Activated naive CD4-positive, alpha-beta T cell treated with Interleukin-2 at 50 U/mL for 16 hours (primary cell): ENCODE measurements at regions not wholly inside any gene's neighbourhood (a gene's known extent, or its start where the extent isn't known, plus 50 kb on each side); places are given as distances from the start of the nearest gene placed in this dataset.
A peak's percentile ranks its signal among the peaks of the same experiment; 100 is the strongest.
"Not testable (repeated sequence)": the region's sequence is repeated elsewhere in the genome, so short reads cannot be mapped to it uniquely, and the experiment has no call there.

Experiments
- DNase-seq: peaks from one replicate; pipeline ENCODE4 v3.0.0-alpha.2; 2020

DNA sequence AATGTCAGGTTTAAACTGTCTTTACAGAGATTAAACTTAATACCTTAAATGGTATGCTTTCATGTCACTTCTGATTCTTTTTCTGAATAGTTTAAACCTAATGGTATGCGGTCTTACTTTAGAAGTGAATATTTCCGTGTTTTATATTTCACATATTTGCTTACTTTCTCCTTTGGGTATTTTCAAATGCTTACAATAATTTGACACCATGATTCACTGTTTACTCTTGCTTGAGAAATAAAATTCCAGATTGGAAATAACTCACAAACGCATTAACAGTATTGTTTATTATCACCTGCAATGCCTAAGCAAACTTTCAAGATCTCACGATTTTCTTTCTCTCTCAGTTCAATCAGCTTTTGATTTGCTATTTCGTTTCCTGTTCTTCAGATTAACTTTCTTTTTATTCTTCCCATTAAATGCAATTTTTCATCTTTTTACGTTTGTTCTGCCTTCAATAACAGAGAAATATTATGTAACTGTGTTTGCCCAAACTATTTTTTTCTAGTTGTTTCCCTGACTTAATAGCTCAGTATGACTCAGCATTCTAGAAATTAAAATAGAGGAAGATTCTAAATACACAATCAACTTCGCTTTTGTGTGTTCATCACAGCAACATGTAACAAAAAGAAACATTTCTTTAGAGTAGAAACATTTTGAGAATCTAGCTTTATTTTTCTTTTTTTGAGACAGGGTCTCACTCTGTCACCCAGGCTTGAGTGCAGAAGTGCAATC lies 955.5 kb upstream of the PRKX start:
- DNase-seq: no peak

DNA sequence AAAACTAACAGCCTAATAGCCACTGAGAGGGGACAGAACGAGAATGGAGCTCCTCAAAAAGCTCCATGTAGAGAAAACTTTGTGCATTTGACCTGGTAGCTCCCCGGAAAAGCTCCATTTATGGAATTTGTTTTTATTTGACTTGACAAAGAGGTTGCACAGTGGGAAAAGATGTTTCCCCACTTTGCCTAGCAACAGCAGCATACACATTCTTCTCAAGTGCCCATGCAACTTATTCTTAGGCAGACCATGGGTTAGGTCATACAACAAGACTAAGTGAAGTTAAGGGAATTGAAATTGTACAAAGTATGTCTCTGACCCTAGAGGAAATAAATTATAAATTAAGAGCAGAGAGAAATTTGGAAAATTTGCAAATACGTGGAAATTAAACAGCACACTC lies 949.6 kb upstream of the PRKX start:
- no peak for DNase-seq

GRCh38 chrX:4661771-4662170 lies 948.3 kb upstream of the PRKX start:
- DNase-seq: no peak

- DNase-seq: no peak
Measured at GRCh38 chrX:4656419-4656818, 943.0 kb upstream of the PRKX start.

- no peak for DNase-seq
Measured at GRCh38 chrX:4655743-4656142, 942.3 kb upstream of the PRKX start.

- no peak for DNase-seq
Measured at GRCh38 chrX:4642114-4642513, 928.7 kb upstream of the PRKX start.

GRCh38 chrX:4638036-4638435 lies 924.6 kb upstream of the PRKX start:
- no peak for DNase-seq

GRCh38 chrX:4627414-4627813 lies 914.0 kb upstream of the PRKX start:
- DNase-seq: no peak

DNA sequence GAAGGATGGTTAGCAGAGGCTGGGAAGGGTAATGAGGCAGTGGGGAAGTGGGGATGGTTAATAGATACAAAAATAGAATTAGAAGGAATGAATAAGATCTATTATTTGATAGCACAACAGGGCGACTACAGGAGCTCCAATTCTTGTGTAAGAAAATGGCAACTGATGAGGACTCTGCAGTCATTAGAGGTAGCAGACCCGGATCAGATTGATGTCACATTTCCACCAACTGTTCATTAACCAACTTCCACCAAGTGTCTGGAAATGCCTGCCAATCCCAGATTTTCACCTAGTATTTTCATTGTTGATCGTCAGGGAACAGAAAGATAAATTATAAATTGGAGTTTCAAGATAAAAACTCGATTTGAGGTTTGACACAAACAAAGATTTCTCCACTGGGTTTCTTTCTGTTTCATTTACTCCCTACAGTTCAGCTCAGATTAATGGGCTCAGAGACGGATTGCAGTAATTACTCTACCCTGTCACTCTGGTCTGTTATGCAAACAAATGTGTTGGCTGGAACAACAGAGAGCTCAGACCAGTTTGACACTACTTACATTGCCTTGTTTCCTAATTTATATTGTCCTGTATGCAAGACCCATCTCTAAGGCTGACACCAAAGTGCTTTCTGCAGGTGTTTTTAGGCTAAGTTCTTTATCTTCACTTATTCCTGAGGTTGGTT lies 909.2 kb upstream of the PRKX start:
- no peak for DNase-seq

DNA sequence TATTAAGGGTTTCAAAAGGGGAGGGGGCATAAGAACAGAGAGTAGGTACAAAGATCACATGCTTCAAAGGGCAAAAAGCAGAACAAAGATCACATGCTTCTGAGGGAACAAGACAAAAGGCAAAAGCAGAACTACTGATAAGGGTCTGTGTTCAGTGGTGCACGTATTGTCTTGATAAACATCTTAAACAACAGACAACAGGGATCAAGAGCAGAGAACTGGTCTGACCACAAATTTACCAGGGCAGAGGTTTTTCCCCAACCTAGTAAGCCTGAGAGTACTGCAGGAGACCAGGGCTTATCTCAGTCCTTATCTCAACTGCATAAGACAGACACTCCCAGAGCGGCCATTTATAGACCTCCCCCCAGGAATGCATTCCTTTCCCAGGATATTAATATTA lies 900.2 kb upstream of the PRKX start:
- DNase-seq: not testable (repeated sequence)

- DNase-seq: no peak
Measured at GRCh38 chrX:4588893-4589292, 875.4 kb upstream of the PRKX start.

- DNase-seq: no peak
Measured at GRCh38 chrX:4588466-4588865, 875.0 kb upstream of the PRKX start.

DNA sequence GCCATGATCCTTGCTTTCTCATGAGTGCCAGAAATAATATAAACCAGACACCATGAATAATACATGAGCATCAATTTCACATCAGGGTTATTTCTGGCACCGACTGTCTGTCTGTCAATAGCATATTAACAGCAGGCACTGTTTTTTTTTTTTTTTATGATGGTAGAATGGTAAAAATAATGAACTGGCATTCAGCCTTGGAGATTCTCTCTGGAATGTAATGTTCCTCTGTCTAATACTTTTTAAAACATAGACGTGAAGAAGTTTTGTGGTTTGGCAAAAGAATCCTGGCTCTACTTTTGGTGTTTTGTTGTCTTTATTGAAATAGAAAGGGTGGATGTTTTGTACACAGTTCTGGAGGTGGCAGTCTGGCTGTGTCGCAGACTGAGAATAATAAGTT lies 874.6 kb upstream of the PRKX start:
- no peak for DNase-seq

DNA sequence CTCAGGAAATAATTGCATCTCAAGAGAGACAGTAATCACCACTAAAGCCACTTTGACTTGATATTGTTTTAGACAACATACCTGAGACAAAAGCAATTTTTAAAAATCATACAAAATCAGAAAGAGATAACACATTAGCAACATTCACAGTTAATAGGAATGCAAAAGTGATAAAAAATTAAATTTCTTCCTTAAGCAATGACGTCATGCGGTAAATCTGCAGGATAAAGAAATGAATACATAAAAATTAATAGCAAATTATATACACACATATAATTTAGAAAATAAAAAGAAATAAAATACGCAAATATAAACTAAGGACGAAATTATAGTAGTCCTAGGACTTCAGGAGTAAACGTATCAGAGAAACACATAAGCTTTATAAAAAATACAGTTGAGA lies 866.5 kb upstream of the PRKX start:
- no peak for DNase-seq

- no peak for DNase-seq
Measured at GRCh38 chrX:4579480-4579879, 866.0 kb upstream of the PRKX start.

- DNase-seq: no peak
Measured at GRCh38 chrX:4572691-4573090, 859.2 kb upstream of the PRKX start.

DNA sequence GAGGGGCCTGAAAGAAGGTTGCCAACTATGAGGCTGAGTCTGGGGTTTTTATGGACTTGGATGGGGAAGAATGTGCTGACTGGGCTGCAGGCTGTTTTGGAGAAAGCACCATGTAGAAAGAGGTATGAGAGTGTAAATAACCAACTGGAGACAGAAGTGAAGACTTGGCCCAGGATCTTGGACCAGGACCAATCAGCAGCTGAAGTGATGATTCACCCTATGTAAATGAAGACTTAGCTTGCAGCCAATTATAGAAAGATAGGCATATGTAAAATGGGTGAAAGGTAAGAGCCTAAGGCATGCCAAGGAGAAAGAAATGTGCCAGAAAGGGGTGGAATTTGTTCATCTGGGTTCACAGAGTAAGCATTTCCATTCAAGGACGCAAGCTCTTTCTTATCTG lies 856.7 kb upstream of the PRKX start:
- no peak for DNase-seq

- DNase-seq: no peak
Measured at GRCh38 chrX:4560192-4560591, 846.7 kb upstream of the PRKX start.

DNA sequence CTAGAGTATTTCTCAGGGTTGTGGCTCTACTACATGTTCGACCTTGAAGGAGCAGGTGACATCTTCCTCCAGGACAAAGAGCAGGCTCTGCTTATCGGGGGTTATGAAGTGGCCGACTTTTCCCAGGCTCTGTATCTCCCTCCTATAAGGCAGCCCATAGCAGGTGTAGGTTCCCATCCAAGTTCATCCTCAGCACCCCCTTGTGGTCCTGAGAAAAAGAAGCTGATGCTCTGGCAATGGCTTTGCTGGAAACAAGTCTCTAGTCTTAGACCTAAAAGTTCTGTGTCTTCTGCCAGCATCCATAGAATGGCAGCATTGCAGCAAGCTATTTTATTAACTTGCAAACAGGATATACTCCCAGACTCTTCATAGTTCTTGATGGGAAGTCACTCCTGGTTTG lies 836.6 kb upstream of the PRKX start:
- no peak for DNase-seq

DNA sequence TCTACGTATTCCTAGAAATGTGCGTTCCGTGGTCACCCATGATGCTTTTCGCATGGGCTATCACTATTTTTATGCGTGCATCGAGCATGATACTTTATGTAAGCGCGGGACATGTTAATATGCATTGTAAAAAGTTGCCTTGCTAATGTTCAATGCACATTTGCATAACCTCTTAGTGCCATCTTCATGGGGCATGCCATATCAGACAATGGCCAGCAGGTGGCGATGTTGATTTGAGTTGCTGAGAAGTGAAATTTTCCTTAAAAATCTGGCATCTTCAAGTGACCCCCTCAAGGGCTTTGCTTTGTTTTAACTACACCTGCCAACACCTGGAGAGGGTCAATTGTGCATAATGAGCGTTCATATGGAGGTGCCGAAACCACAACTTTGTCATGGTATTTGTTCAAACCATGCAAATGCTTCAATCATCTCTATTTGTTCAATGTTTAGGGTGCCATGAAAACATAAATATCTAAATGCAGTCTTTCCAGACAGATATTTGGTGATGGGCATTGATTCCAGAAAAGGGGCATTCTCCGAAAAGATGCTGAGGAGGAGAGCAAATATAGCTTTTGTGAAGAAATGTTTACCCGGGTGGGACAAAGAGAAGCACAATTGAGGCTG lies 833.9 kb upstream of the PRKX start:
- DNase-seq: peak; percentile 16

DNA sequence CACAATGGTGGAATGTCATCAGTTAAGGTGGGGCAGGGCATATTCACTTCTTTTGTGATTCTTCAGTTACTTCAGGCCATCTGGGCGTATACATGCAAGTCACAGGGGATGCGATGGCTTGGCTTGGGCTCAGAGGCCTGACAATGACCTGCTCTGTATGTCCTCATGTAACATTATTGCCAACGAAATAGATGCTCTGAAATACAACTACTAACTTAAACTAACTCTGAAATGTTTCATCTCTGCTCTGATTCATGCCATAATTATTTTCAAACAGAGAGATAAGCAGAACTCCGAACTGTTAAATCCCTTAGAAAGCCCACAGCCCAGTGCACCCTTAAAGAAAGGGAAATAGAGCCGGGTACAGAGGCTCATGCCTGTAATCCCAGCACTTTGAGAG lies 832.7 kb upstream of the PRKX start:
- DNase-seq: not testable (repeated sequence)

GRCh38 chrX:4528247-4528646 lies 814.8 kb upstream of the PRKX start:
- no peak for DNase-seq

GRCh38 chrX:4485912-4486311 lies 772.5 kb upstream of the PRKX start:
- no peak for DNase-seq

GRCh38 chrX:4484266-4484665 lies 770.8 kb upstream of the PRKX start:
- no peak for DNase-seq
